GM21786 (cell line): ENCODE measurements at regions not wholly inside any gene's neighbourhood (a gene's known extent, or its start where the extent isn't known, plus 50 kb on each side); places are given as distances from the start of the nearest gene placed in this dataset.

Experiments used
- ATAC-seq: cut with Tn5 transposase; IDR thresholded peaks from one replicate; pipeline ENCODE4 v1.9.1; 2021; ENCODE audit not compliant: unreplicated experiment

- no peak for ATAC-seq
These were observed 104.1 kb upstream of the E2F8 start for GRCh38 chr11:19344661-19345518.

DNA sequence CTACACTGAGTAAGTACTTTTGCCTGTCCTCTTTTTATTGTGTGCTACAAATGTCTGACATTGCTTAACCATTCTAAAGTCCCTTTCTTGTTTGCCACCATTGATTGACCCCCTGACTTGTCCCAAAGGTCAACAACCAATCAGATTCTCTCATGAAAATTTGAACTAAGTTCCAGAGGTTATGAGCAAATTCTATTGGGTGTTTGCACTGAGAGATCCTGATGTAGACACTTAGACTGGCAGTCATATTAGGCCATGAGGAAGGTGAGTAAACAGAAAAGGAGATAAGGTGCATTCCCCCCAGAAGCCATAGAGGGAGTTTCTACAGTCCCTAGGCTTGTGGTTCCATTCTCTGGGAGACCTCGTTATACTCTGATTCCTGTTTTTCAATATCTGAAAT, 101.3 kb upstream of the E2F8 start:
- ATAC-seq: no peak

- no peak for ATAC-seq
These were observed 97.6 kb upstream of the E2F8 start for GRCh38 chr11:19338375-19338774.

GRCh38 chr11:19337779-19338178, 97.0 kb upstream of the E2F8 start:
- no peak for ATAC-seq

DNA sequence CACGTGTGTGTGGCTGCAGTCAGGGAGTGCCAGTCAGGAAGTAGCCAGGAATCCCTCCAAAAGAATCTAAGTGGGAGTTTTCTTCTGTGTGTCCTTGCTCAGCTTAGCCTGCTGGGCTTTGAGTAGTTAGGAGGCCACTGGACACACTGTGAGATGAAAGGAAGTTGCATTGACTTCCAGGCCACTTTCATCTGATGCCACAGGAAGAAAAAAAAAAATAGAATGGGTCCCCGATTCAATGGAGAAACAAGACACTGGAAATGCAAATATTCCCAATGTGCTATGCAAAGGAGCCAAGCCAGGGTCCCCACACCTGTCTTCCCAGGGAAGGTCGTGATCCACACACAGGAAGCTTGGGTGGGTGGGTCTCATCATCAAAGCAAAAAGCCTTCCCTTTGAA, 95.6 kb upstream of the E2F8 start:
- ATAC-seq: no peak

GRCh38 chr11:19332476-19332875, 91.7 kb upstream of the E2F8 start:
- peak; percentile 82 for ATAC-seq

- ATAC-seq: no peak
These were observed 89.7 kb upstream of the E2F8 start for GRCh38 chr11:19330416-19330815.

- no peak for ATAC-seq
These were observed 89.2 kb upstream of the E2F8 start for GRCh38 chr11:19329970-19330369.

- no peak for ATAC-seq
These were observed 88.0 kb upstream of the E2F8 start for GRCh38 chr11:19328586-19329311.

DNA sequence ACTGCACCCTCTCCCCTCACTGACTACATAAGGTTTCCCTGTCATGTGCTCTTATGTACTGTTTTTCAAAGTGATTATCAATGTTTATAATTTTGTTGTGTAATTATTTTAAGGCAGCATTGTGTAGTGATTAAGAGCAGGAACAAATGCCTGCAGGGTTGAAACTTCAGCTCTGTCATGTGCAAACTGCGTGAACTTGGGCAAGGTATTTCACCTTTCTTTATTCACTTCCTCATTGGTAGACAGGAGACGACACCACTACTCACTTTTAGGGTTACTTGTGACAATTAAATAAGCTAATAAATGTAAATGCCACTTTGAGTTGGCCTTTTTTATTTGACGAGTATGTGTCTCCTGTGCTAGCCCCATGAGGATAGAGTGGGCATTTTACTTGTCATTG, 86.5 kb upstream of the E2F8 start:
- peak; percentile 38 for ATAC-seq

DNA sequence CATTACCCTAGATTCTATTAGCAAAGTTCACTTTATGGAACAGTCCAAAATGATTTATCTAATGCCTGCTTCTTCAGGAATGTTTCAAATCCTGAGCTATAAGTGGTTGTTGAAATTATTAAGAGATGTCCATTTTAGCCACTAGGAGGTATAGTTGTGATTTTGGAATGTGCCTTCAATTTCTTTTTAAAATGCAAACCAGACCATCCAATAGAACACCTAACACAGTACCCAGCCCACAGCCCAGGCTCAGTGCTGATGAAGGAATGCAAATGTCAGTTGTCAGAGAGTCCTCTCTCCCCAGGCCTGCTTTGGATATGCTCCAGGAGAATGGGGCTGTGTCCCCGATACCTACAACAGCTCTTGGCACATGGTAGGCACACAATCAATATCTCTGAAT, 85.8 kb upstream of the E2F8 start:
- ATAC-seq: no peak

DNA sequence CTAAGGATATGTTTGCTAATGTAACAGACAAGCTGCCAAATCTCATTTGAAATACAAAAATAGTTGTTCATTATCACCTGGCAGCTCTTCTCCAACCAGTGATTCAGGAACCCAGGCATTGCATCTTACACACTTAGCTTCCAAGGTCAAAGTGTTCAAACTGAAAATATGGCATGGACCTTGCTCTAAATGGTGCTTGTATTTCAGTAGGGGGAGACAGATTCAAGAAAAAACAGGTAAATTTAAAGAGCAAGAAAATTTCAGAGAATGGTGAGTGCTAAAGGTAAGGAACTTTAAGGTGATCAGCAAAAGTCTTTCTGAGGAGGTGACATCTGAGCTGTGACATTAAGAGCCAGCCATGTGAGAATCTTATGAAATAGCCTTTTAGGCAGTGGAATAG, 82.8 kb upstream of the E2F8 start:
- ATAC-seq: no peak

- no peak for ATAC-seq
These were observed 80.6 kb upstream of the E2F8 start for GRCh38 chr11:19321351-19321750.

DNA sequence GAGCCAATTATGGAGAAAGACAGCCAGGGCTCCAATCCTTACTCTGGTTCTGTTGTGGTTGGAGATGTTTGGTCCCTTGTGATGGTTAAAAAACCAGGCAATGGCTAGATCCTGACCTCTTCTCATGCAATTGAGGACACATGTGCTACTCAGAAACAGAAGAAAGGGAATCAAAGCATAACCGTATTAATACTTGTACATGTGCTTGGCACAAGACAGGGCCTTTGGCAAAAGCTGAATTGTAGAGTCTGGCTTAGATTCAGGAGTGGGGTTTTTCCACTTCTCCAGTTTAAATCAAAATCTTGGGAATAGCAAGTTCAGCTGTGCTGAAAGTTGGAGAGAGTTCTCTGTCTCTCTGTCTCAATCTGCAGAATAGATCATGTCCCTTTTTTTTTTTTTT, 80.1 kb upstream of the E2F8 start:
- no peak for ATAC-seq

- no peak for ATAC-seq
These were observed 75.7 kb upstream of the E2F8 start for GRCh38 chr11:19316434-19316833.

DNA sequence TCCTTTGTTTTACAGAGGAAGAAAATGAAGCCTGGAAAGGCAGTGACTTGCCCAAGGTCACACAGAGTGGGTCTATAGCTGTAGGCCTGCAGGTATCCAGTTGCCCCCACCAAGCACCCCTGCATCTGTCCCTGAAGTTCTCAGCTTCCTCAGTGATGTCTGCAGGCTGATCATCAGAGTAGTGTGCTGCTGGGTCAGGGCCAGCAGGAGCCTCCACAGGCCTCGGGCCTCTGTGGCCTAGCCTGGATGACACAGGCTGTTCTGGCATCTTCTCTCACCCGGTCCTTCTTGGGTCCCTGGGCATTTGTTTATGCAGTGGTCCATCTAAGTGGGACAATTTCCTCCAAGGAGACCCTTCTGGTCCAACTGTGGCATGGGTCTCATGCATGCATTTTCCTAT, 74.8 kb upstream of the E2F8 start:
- no peak for ATAC-seq

DNA sequence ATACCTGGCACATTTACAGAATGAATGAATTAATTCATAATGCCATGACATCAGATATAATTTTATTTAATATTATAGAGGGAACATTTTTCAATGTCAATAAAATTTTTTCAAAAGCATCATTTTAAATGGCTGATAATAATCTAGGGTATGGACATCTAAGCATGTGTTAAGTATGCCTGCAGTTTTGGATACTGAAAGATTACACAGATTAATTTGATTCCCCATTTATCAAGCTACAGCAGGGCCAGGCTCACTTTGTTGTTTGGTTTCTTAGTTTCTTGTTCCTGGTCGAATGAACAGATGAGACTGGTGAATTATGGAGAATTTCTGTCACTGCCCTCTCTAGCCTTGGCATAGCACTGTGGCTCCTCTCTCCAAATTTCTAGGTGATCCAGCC, 72.4 kb upstream of the E2F8 start:
- no peak for ATAC-seq

- no peak for ATAC-seq
These were observed 70.7 kb upstream of the E2F8 start for GRCh38 chr11:19311308-19312030.

- no peak for ATAC-seq
These were observed 66.8 kb upstream of the E2F8 start for GRCh38 chr11:19307498-19307897.

- ATAC-seq: no peak
These were observed 65.6 kb upstream of the E2F8 start for GRCh38 chr11:19306179-19306944.

- ATAC-seq: no peak
These were observed 60.6 kb upstream of the E2F8 start for GRCh38 chr11:19301361-19301760.
